ENCODE measurements at regions not wholly inside any gene's neighbourhood (a gene's known extent, or its start where the extent isn't known, plus 50 kb on each side); places are given as distances from the start of the nearest gene placed in this dataset.

DNA sequence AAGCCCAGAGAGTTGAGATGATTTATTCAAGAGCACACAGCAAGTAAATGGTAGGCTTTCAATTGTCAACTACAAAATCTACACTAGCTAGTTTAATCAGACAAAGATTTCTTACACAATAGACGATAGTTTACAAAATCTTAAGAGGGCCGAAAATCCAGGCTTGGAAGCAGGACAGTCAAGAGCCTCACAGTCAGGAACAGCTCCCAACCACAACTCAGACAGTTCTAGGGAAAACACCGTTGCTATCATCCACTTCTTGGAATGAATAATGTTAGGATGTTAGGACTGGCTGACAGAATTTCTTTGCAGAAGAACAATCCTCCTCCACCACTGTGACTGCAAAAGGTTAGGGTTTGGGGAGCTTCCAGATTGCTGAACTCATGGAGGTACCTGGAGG lies 290.8 kb upstream of the ZPLD1 start:
- dilution Hi-C loops (cut with MboI; ENCODE audit: extremely low pct_ligation_motif_present, low sequenced_read_pairs) (no loop called here), intact Hi-C loops (cut with micrococcal nuclease) (no loop called here)
- H3K9me3 ChIP-seq (replicated peaks; ENCODE audit: control insufficient read depth, insufficient read depth, low read length), result no peaks in the 10 kb centered on the region
- no peak overlapping the region for H3K27ac ChIP-seq (ENCODE audit: insufficient read depth, low read depth, low read length)
- H3K9me1 ChIP-seq (replicated peaks; ENCODE audit: control insufficient read depth, extremely low read depth, insufficient read depth, low read length), result no peaks in the 10 kb centered on the region
- H3K79me2 ChIP-seq (ENCODE audit: control insufficient read depth, insufficient read depth, low read length), result no peaks in the 10 kb centered on the region
- H3K4me1 ChIP-seq (ENCODE audit: control insufficient read depth, extremely low read depth, insufficient read depth, low read length), result peaks cover 20% of the 10 kb centered on the region
- ChIA-PET POLR2A (no interaction called here), CTCF (interaction anchor here (3.4 kb wide), 1 partner anchor 81 kb away, joined by 18 read pairs; no protein-coding TSS in a partner anchor)
- no peak overlapping the region for H3K4me2 ChIP-seq (ENCODE audit: insufficient read depth, low read length)
- H3K9ac ChIP-seq (replicated peaks; ENCODE audit: extremely low read depth, insufficient read depth, low read length), result no peak overlapping the region
- H4K20me1 ChIP-seq (replicated peaks; ENCODE audit: control insufficient read depth, extremely low read depth, insufficient read depth, low read length), result no peaks in the 10 kb centered on the region
- TF ChIP-seq FOS (IDR thresholded peaks at IDR 0.05; ENCODE audit: borderline replicate concordance, insufficient read depth, low read length), result no peak
- TF ChIP-seq EZH2 (IDR thresholded peaks at IDR 0.05; ENCODE audit: borderline replicate concordance, low read depth, low read length, severe bottlenecking), result no peak
- TF ChIP-seq JUN (IDR thresholded peaks at IDR 0.05; ENCODE audit: borderline replicate concordance, insufficient read depth, insufficient read length, low read depth), result no peak
- TF ChIP-seq POLR2A (IDR thresholded peaks at IDR 0.05; ENCODE audit: low read depth, low read length), result no peak
- no peak for TF ChIP-seq MYC (IDR thresholded peaks at IDR 0.05; ENCODE audit: low read depth, low read length)
- TF ChIP-seq, protein P1, sequence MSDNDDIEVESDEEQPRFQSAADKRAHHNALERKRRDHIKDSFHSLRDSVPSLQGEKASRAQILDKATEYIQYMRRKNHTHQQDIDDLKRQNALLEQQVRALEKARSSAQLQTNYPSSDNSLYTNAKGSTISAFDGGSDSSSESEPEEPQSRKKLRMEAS (IDR thresholded peaks at IDR 0.05; ENCODE audit: insufficient read depth, insufficient read length), result no peak
- TF ChIP-seq CTCF (IDR thresholded peaks at IDR 0.05; ENCODE audit: extremely low read depth in 1 of 2, insufficient read depth in 1 of 2, low read depth in 1 of 2, low read length in 2 of 2), result no peak
- TF ChIP-seq GATA2 (IDR thresholded peaks at IDR 0.05; ENCODE audit: insufficient read depth, insufficient read length, low read depth, low read length), result no peak
- no peak for TF ChIP-seq POLR2AphosphoS5 (IDR thresholded peaks at IDR 0.05; ENCODE audit: insufficient read depth, low read depth, low read length)
- no TSS peak for BruUV-seq (replicated peaks)
- H3K36me3 ChIP-seq (ENCODE audit: control insufficient read depth in 2 of 2, extremely low read depth in 1 of 2, insufficient read depth in 2 of 2, low read length in 2 of 2), result no peaks in the 10 kb centered on the region
- H2AFZ ChIP-seq (ENCODE audit: low read depth, low read length), result no peak overlapping the region
- H3K4me3 ChIP-seq (replicated peaks in 1 of 3; ENCODE audit: insufficient read depth in 1 of 3, low read depth in 1 of 3, low read length in 3 of 3), result no peak overlapping the region
- DNase-seq (ENCODE audit: low read depth, low spot score), result no peak
- no peak for FAIRE-seq
- H3K27me3 ChIP-seq (ENCODE audit: control insufficient read depth in 2 of 2, insufficient read depth in 2 of 2, low read length in 2 of 2), result no peaks in the 10 kb centered on the region
